Prostate gland (tissue), 2 donors: ENCODE measurements at regions not wholly inside any gene's neighbourhood (a gene's known extent, or its start where the extent isn't known, plus 50 kb on each side); places are given as distances from the start of the nearest gene placed in this dataset.

Experiments used
- CTCF ChIP-seq, 4 experiments: fragments of 200-600 bp in 2 of 4; fragments of 450-650 bp in 2 of 4; sonication (generic) in 2 of 4; IDR thresholded peaks; 1 replicate in 3 of 4; 2 replicates in 1 of 4; pipeline ENCODE4 v1.5.1; 2016 to 2019; ENCODE audit warnings: antibody characterized with exemption in 4 of 4, mild to moderate bottlenecking in 2 of 4, moderate library complexity in 2 of 4
- POLR2A ChIP-seq: fragments of 450-650 bp; IDR thresholded peaks from one replicate; pipeline ENCODE4 v1.6.1; 2016; ENCODE audit warnings: antibody characterized with exemption, mild to moderate bottlenecking
- POLR2AphosphoS5 ChIP-seq: sonication (generic); formaldehyde crosslinking; IDR thresholded peaks from one replicate; pipeline ENCODE4 v1.6.1; 2017; ENCODE audit warnings: antibody characterized with exemption

GRCh38 chr9:1929134-1929533 lies 86.0 kb upstream of the SMARCA2 start:
- TF ChIP-seq CTCF (IDR thresholded peaks at IDR 0.05) = no peak
- no peak for TF ChIP-seq POLR2A
- no peak for TF ChIP-seq POLR2AphosphoS5
